NCI-H146 treated with DMSO at 0.1 percent for 48 hours (cell line): ENCODE measurements at regions not wholly inside any gene's neighbourhood (a gene's known extent, or its start where the extent isn't known, plus 50 kb on each side); places are given as distances from the start of the nearest gene placed in this dataset.

Source experiments
- DNase-seq: peaks from one replicate; lab custom pipeline; 2025; ENCODE audit not compliant: unreplicated experiment; lab: John Stamatoyannopoulos, UW

DNA sequence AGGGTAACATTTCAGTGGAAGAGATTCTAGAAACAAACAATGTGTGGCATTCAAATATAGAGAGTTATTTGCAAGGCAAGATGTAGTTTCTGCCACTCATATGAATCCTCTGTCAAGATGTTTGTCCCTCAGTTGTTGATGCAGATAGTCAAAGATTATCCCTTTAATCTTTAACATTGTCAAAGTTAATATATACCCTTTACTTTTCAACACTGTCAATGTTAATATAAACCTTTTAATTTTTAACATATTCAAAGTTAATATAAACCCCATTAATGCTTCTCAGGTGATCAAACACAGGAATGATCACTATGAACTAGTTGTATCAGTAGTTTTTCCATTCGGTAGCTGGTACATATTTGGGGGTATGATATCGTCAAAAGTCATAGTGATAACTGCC, 51.9 kb upstream of the PICALM start:
- no peak for DNase-seq

DNA sequence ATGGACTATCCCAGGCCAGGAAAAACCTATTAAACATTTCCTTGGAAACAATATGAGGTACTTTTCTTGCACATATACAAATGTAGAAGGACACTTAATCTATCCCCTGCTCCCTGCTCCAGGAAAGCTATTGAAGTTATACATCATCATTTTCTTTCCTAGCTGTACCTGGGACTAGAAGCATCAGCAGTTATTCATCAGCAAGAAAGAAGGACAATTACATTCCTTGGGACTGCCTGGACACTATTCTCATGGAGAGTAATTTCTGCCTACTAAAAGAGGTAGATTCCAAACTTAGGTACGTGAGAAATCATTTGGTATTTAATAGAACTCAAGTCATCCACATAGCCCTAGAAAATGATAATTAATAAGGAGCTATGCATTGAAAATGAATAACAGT, 51.0 kb upstream of the PICALM start:
- DNase-seq = no peak

DNA sequence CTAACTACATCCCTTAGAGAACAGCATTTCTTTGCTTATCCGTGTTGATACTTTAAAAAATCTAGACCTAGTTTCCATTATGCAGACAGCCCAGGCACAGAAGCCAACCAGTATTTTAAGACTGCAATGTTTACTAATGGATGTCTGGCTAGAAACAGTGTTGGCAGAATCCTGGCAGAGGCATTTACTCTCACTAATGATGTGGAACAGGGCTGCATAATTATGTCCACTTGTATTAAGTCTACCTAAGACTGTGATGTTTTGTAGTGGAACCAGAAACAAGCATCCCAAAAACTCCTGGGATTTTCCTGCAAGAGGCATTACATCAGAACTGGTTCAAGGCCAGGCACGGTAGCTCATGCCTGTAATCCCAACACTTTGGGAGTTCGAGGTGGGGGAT, 50.2 kb upstream of the PICALM start:
- DNase-seq = no peak
